ENCODE measurements at regions not wholly inside any gene's neighbourhood (a gene's known extent, or its start where the extent isn't known, plus 50 kb on each side); places are given as distances from the start of the nearest gene placed in this dataset.

DNA sequence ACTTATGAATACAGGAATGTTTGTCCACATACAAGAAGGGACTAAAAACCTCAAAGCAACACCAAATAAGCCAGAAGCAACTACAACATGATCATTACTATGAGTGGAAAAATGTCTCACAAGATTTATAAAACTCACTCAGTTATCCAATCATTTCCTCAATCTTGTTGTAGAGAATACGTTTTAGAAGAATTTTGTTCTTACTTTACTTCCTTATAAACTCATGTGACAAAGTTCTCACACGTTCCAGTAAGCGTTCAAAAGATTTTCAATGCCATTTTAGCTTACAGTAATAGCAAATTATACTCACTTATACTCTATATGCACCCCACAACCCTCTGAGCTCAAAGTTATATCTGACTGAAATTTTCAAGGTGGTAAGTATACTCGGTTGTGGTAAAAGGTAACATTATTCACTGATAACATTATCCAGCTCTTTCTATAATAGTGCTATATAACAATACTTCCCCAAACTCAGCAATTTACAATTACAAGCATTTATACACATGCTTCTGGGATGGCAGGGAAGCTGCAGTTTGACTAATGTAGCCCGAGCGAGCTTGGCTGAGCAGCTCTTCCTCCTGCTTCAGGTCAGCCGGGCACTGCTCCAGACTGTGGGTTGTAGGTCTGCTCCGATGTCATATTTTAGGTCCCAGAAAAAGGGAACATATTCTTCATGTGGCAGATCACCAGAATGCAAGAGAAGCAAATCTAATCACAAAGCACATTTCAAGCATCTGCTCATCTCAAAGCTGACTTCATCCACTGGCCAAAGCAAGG, 226.3 kb downstream of the RCHY1 start:
- TF ChIP-seq, protein P1, sequence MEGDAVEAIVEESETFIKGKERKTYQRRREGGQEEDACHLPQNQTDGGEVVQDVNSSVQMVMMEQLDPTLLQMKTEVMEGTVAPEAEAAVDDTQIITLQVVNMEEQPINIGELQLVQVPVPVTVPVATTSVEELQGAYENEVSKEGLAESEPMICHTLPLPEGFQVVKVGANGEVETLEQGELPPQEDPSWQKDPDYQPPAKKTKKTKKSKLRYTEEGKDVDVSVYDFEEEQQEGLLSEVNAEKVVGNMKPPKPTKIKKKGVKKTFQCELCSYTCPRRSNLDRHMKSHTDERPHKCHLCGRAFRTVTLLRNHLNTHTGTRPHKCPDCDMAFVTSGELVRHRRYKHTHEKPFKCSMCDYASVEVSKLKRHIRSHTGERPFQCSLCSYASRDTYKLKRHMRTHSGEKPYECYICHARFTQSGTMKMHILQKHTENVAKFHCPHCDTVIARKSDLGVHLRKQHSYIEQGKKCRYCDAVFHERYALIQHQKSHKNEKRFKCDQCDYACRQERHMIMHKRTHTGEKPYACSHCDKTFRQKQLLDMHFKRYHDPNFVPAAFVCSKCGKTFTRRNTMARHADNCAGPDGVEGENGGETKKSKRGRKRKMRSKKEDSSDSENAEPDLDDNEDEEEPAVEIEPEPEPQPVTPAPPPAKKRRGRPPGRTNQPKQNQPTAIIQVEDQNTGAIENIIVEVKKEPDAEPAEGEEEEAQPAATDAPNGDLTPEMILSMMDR (IDR thresholded peaks at IDR 0.05) = no peak
- no peak for TF ChIP-seq POLR2A (IDR thresholded peaks at IDR 0.05)
